ENCODE measurements at regions not wholly inside any gene's neighbourhood (a gene's known extent, or its start where the extent isn't known, plus 50 kb on each side); places are given as distances from the start of the nearest gene placed in this dataset. TPM values are rescaled to one million over a fixed set of nuclear protein-coding genes. Genes with fewer than 3 reads are reported as not detected.

Small RNA genes lying in the stretch of these regions (small RNA-seq; reads per million reads assigned to genes)
- gene RF00004 = not detected
